GM23338 (cell line): ENCODE measurements at regions not wholly inside any gene's neighbourhood (a gene's known extent, or its start where the extent isn't known, plus 50 kb on each side); places are given as distances from the start of the nearest gene placed in this dataset.

Experiments used
- CREB1 ChIP-seq: fragments of 250-450 bp; sonication (Bioruptor Pico); IDR thresholded peaks from 2 replicates; pipeline ENCODE4 v1.5.0; 2020; ENCODE audit warnings: low read depth, mild to moderate bottlenecking, moderate library complexity
- EZH2 ChIP-seq: fragments of 200-600 bp; sonication (generic); IDR thresholded peaks from one replicate; pipeline ENCODE4 v1.8.0; 2017; ENCODE audit warnings: antibody characterized with exemption, mild to moderate bottlenecking, low read depth; ENCODE audit not compliant: unreplicated experiment
- EZH2phosphoT487 ChIP-seq: fragments of 200-600 bp; sonication (generic); IDR thresholded peaks from one replicate; pipeline ENCODE4 v1.8.1; 2018; ENCODE audit warnings: antibody characterized with exemption; ENCODE audit not compliant: unreplicated experiment
- JUNB ChIP-seq: IDR thresholded peaks from one replicate; pipeline ENCODE4 v1.6.1; 2016; ENCODE audit warnings: antibody characterized with exemption; ENCODE audit not compliant: unreplicated experiment
- POLR2AphosphoS5 ChIP-seq: IDR thresholded peaks from 2 replicates; pipeline ENCODE4 v1.6.1; 2016; ENCODE audit warnings: antibody characterized with exemption, low read depth
- ZNF331 ChIP-seq: fragments of 250-450 bp; sonication (Bioruptor Pico); IDR thresholded peaks from 2 replicates; pipeline ENCODE4 v1.5.0; 2020; ENCODE audit warnings: low read depth, mild to moderate bottlenecking, moderate library complexity
- TF ChIP-seq, protein P1 (sequence below), 2 experiments: fragments of 200-600 bp in 1 of 2; sonication (generic) in 1 of 2; conservative IDR thresholded peaks; 2 replicates each; pipeline versions ENCODE4 v1.5.1 to v1.6.1; 2016 to 2017; ENCODE audit warnings: antibody characterized with exemption in 2 of 2, low read depth in 2 of 2, mild to moderate bottlenecking in 2 of 2, moderate library complexity in 1 of 2
- TF ChIP-seq, protein P2 (sequence below): IDR thresholded peaks from 2 replicates; pipeline ENCODE4 v1.6.1; 2016; ENCODE audit warnings: antibody characterized with exemption
- TF ChIP-seq, protein P3 (sequence below): IDR thresholded peaks from one replicate; pipeline ENCODE4 v1.6.1; 2018; ENCODE audit warnings: antibody characterized with exemption; ENCODE audit not compliant: unreplicated experiment

DNA sequence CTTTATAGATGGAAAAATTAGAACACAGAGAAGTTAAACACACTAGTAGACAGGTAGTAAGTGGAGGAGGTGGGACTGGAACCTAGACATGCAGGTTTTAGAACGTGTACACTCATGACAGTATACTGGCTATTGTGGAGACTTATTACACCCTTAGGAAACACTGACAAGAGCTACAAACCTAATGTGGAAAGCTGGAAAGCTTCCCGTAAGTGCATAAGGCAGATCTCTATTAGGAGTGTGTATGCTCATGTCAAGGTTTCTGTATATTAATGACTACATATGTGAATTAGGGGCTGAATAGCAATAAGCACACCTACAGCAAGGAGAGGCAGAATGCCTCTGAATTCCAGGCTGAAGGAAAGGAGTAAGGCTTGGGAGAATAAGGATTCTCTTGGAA lies 82.6 kb upstream of the SLC24A5 start:
- no peak for TF ChIP-seq ZNF331 (CRISPR knock-in tag)
- TF ChIP-seq, protein P1, sequence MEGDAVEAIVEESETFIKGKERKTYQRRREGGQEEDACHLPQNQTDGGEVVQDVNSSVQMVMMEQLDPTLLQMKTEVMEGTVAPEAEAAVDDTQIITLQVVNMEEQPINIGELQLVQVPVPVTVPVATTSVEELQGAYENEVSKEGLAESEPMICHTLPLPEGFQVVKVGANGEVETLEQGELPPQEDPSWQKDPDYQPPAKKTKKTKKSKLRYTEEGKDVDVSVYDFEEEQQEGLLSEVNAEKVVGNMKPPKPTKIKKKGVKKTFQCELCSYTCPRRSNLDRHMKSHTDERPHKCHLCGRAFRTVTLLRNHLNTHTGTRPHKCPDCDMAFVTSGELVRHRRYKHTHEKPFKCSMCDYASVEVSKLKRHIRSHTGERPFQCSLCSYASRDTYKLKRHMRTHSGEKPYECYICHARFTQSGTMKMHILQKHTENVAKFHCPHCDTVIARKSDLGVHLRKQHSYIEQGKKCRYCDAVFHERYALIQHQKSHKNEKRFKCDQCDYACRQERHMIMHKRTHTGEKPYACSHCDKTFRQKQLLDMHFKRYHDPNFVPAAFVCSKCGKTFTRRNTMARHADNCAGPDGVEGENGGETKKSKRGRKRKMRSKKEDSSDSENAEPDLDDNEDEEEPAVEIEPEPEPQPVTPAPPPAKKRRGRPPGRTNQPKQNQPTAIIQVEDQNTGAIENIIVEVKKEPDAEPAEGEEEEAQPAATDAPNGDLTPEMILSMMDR (conservative IDR thresholded peaks at IDR 0.05; ENCODE audit: low read depth in 2 of 2), result no peak
- no peak for TF ChIP-seq EZH2
- TF ChIP-seq, protein P2, sequence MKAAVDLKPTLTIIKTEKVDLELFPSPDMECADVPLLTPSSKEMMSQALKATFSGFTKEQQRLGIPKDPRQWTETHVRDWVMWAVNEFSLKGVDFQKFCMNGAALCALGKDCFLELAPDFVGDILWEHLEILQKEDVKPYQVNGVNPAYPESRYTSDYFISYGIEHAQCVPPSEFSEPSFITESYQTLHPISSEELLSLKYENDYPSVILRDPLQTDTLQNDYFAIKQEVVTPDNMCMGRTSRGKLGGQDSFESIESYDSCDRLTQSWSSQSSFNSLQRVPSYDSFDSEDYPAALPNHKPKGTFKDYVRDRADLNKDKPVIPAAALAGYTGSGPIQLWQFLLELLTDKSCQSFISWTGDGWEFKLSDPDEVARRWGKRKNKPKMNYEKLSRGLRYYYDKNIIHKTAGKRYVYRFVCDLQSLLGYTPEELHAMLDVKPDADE, result no peak
- TF ChIP-seq, protein P3, sequence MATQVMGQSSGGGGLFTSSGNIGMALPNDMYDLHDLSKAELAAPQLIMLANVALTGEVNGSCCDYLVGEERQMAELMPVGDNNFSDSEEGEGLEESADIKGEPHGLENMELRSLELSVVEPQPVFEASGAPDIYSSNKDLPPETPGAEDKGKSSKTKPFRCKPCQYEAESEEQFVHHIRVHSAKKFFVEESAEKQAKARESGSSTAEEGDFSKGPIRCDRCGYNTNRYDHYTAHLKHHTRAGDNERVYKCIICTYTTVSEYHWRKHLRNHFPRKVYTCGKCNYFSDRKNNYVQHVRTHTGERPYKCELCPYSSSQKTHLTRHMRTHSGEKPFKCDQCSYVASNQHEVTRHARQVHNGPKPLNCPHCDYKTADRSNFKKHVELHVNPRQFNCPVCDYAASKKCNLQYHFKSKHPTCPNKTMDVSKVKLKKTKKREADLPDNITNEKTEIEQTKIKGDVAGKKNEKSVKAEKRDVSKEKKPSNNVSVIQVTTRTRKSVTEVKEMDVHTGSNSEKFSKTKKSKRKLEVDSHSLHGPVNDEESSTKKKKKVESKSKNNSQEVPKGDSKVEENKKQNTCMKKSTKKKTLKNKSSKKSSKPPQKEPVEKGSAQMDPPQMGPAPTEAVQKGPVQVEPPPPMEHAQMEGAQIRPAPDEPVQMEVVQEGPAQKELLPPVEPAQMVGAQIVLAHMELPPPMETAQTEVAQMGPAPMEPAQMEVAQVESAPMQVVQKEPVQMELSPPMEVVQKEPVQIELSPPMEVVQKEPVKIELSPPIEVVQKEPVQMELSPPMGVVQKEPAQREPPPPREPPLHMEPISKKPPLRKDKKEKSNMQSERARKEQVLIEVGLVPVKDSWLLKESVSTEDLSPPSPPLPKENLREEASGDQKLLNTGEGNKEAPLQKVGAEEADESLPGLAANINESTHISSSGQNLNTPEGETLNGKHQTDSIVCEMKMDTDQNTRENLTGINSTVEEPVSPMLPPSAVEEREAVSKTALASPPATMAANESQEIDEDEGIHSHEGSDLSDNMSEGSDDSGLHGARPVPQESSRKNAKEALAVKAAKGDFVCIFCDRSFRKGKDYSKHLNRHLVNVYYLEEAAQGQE, result no peak
- no peak for TF ChIP-seq EZH2phosphoT487
- no peak for TF ChIP-seq JUNB
- TF ChIP-seq CREB1 (CRISPR knock-in tag), result no peak
- TF ChIP-seq POLR2AphosphoS5, result no peak
